Kidney (tissue), 13 donors: ENCODE measurements at regions not wholly inside any gene's neighbourhood (a gene's known extent, or its start where the extent isn't known, plus 50 kb on each side); places are given as distances from the start of the nearest gene placed in this dataset.

Source experiments
- DNase-seq, 5 donors: peaks; one replicate each; pipeline ENCODE4 v3.0.0-alpha.2; 2013 to 2020
- FAIRE-seq: peaks from 2 replicates; lab custom pipeline; 2012; peaks lifted over from hg19 to GRCh38; lab: Jason Lieb, UNC
- H3K27ac ChIP-seq, 2 donors: one replicate each; pipeline ENCODE4 v1.7.0; 2013; ENCODE audit warnings: low read depth in 2 of 2, low read length in 2 of 2, inconsistent platforms in 1 of 2
- H3K27me3 ChIP-seq: one replicate; pipeline ENCODE4 v1.7.1; 2013; ENCODE audit warnings: low read length, inconsistent platforms; ENCODE audit not compliant: control insufficient read depth, insufficient read depth
- H3K36me3 ChIP-seq, 3 donors: one replicate each; pipeline versions ENCODE4 v1.7.0 to v1.7.1; 2013; ENCODE audit warnings: low read length in 3 of 3, control low read depth in 1 of 3, inconsistent platforms in 1 of 3; ENCODE audit not compliant: insufficient read depth in 3 of 3, control insufficient read depth in 2 of 3
- H3K4me1 ChIP-seq, 3 donors: one replicate each; pipeline versions ENCODE4 v1.7.0 to v1.7.1; 2013; ENCODE audit warnings: low read length in 3 of 3, inconsistent platforms in 1 of 3, low read depth in 1 of 3; ENCODE audit not compliant: control insufficient read depth in 2 of 3, insufficient read depth in 2 of 3
- H3K4me3 ChIP-seq, 3 donors: one replicate each; pipeline versions ENCODE4 v1.7.0 to v1.8.1; 2013; ENCODE audit warnings: low read length in 3 of 3, control low read depth in 1 of 3, inconsistent platforms in 1 of 3
- H3K9ac ChIP-seq, 3 donors: one replicate each; pipeline versions ENCODE4 v1.7.0 to v1.7.1; 2013; ENCODE audit warnings: low read length in 3 of 3, control low read depth in 1 of 3, inconsistent platforms in 1 of 3
- H3K9me3 ChIP-seq, 3 donors: one replicate each; pipeline versions ENCODE4 v1.7.0 to v1.7.1; 2013; ENCODE audit warnings: low read length in 3 of 3, control low read depth in 1 of 3, inconsistent platforms in 1 of 3; ENCODE audit not compliant: control insufficient read depth in 2 of 3, insufficient read depth in 1 of 3
- CTCF ChIP-seq: IDR thresholded peaks from 3 replicates; pipeline ENCODE4 v1.5.1; 2012; ENCODE audit warnings: mild to moderate bottlenecking, moderate library complexity, borderline replicate concordance; ENCODE audit not compliant: insufficient read depth; ENCODE audit errors: extremely low read depth
- intact Hi-C: fragments of 100-400 bp; cut with DNase I; formaldehyde crosslinking; loops from one replicate; pipeline ENCODE4 v1.11.1; 2022
- donor health status: control.
- donor health status: control.
- donor health status: control.
- donor health status: control.
- donor health status: control.
- donor health status: DM: yes; HTN: yes; CAD: no.
- donor health status: Normal renal cell carcinoma (clear cell type).

GRCh38 chr16:17567455-17567854 is 96.7 kb upstream of the XYLT1 start:
- Histone ChIP-seq H3K27me3 (no peaks in the 10 kb centered on the region), H3K9me3 (peaks cover 0 to 3% (median 0%) of the 10 kb centered on the region in 3 donors), H3K36me3 (no peaks in the 10 kb centered on the region), H3K9ac (no peak overlapping the region), H3K4me3 (no peak overlapping the region), H3K27ac (no peak overlapping the region), H3K4me1 (no peaks in the 10 kb centered on the region)
- FAIRE-seq (no peak), DNase-seq (no peak)
- TF ChIP-seq CTCF = no peak
- intact Hi-C loops = no loop called here

DNA sequence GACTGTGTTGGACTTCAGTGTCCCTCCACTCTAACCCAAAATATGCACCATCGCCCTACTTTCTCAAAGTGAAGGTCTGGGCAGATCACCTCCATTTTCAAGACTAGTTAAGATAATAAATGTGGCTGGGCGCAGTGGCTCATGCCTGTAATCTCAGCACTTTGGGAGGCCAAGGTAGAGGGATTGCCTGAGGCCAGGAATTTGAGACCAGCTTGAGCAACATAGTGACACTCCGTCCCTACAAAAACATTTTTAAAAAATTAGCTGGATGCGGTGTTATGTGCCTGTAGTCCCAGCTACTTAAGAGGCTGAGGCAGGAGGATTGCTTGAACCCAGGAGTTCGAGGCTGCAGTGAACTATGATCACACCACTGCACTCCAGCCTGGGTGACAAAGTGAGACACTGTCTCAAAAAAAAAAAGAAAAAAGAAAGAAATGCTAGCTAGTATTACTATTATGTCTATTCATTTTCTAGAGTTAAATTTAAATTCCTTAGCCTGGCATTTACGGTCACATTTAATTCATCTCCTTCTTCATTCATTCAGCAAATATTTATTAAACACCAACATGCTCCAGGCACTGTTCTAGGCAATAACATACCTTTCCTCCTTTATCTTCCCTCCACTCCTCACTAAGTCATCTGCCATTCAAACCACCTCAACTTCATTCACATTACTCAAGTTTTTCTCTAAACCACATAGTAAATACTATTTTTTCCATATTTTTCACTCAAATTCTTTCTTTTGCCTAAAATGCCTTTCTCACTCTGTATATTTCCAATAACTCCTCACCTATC is 96.1 kb upstream of the XYLT1 start:
- TF ChIP-seq CTCF = no peak
- Histone ChIP-seq H3K9ac (no peak overlapping the region), H3K27me3 (no peaks in the 10 kb centered on the region), H3K4me1 (no peaks in the 10 kb centered on the region), H3K27ac (no peak overlapping the region), H3K36me3 (no peaks in the 10 kb centered on the region), H3K9me3 (peaks cover 0 to 3% (median 0%) of the 10 kb centered on the region in 3 donors), H3K4me3 (no peak overlapping the region)
- no peak for DNase-seq
- FAIRE-seq = no peak
- intact Hi-C loops = no loop called here

DNA sequence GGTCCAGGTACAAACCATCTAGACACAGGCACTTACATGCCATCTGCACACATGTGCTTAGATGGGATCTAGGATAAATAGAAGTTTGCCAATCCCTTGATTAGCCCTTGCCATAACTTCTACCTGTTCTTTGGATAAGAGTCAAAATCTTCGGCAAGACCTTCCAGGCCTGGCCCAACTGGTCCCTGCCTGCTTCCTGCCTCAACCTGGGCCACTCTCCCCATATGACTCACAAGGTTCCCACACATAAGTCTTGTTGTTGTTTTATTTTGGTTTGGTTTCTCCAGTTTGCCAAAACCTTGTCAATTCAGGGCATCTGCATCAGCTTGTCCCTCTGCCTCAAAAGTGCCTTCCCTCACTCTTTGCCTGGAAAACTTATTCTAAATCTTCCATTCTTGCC is 95.3 kb upstream of the XYLT1 start:
- Histone ChIP-seq H3K4me3 (no peak overlapping the region), H3K9me3 (peaks cover 0 to 3% (median 0%) of the 10 kb centered on the region in 3 donors), H3K4me1 (no peaks in the 10 kb centered on the region), H3K36me3 (no peaks in the 10 kb centered on the region), H3K27ac (no peak overlapping the region), H3K27me3 (no peaks in the 10 kb centered on the region), H3K9ac (no peak overlapping the region)
- no peak for DNase-seq
- no peak for TF ChIP-seq CTCF
- intact Hi-C loops = no loop called here
- FAIRE-seq = no peak

DNA sequence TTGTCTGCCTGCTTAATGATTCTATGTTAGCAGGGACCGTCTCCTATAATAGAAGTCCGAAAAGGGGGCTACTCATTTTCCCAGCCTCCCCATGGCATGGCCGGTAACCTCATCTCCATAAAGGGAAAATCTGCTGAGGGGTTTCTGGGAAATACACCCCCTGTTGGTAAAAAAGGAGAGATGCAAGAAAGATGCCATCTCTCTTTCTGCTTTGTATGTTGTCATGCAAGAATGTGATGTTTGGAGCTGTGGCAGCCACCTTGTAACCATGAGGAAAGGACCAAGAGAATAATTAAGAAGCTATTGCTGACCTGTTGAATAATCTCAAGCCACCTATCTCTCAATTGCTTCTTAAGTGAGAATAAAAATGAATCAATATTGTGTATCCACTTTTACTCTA is 94.8 kb upstream of the XYLT1 start:
- no peaks in the 10 kb centered on the region for H3K4me1 ChIP-seq
- no peak overlapping the region for H3K4me3 ChIP-seq
- no peaks in the 10 kb centered on the region for H3K27me3 ChIP-seq
- no peaks in the 10 kb centered on the region for H3K36me3 ChIP-seq
- FAIRE-seq = no peak
- no peak overlapping the region for H3K9ac ChIP-seq
- intact Hi-C loops = no loop called here
- TF ChIP-seq CTCF = no peak
- no peak for DNase-seq
- peaks cover 0 to 3% (median 0%) of the 10 kb centered on the region in 3 donors for H3K9me3 ChIP-seq
- no peak overlapping the region for H3K27ac ChIP-seq
